Liver (tissue), 7 donors: ENCODE measurements at regions not wholly inside any gene's neighbourhood (a gene's known extent, or its start where the extent isn't known, plus 50 kb on each side); places are given as distances from the start of the nearest gene placed in this dataset.

ENCODE experiments used
- DNase-seq: peaks from one replicate; pipeline ENCODE4 v3.0.0-alpha.2; 2017; ENCODE audit warnings: low spot score
- H3K27ac ChIP-seq, 2 donors: one replicate each; pipeline ENCODE4 v1.7.0; 2013; ENCODE audit warnings: inconsistent platforms in 2 of 2, low read length in 2 of 2, control low read depth in 1 of 2, low read depth in 1 of 2, mild to moderate bottlenecking in 1 of 2
- H3K27me3 ChIP-seq, 4 donors: one replicate each; pipeline versions ENCODE4 v1.6.1 to v1.7.0; 2013; ENCODE audit warnings: low read length in 3 of 4, inconsistent platforms in 1 of 4, mild to moderate bottlenecking in 1 of 4, moderate library complexity in 1 of 4; ENCODE audit not compliant: control insufficient read depth in 4 of 4, insufficient read depth in 4 of 4
- H3K36me3 ChIP-seq, 4 donors: one replicate each; pipeline versions ENCODE4 v1.6.1 to v1.7.0; 2013; ENCODE audit warnings: low read length in 3 of 4, mild to moderate bottlenecking in 3 of 4, low read depth in 1 of 4, moderate library complexity in 1 of 4; ENCODE audit not compliant: control insufficient read depth in 4 of 4, insufficient read depth in 3 of 4
- H3K4me1 ChIP-seq, 4 donors: one replicate each; pipeline versions ENCODE4 v1.6.1 to v1.7.0; 2013; ENCODE audit warnings: low read length in 3 of 4, mild to moderate bottlenecking in 3 of 4, moderate library complexity in 1 of 4; ENCODE audit not compliant: control insufficient read depth in 4 of 4, insufficient read depth in 4 of 4
- H3K4me3 ChIP-seq, 3 donors: one replicate each; pipeline versions ENCODE4 v1.6.1 to v1.7.0; 2013; ENCODE audit warnings: low read length in 3 of 3, control low read depth in 1 of 3, low read depth in 1 of 3, mild to moderate bottlenecking in 1 of 3
- H3K9ac ChIP-seq, 2 donors: one replicate each; pipeline ENCODE4 v1.7.0; 2013; ENCODE audit warnings: low read length in 2 of 2, mild to moderate bottlenecking in 2 of 2, moderate library complexity in 2 of 2, control low read depth in 1 of 2, low read depth in 1 of 2
- H3K9me3 ChIP-seq, 4 donors: one replicate each; pipeline versions ENCODE4 v1.6.1 to v1.7.0; 2013; ENCODE audit warnings: low read length in 3 of 4; ENCODE audit not compliant: control insufficient read depth in 4 of 4
- EGR1 ChIP-seq, 2 donors: IDR thresholded peaks; 2 replicates each; pipeline ENCODE4 v1.6.1; 2016 to 2018; ENCODE audit warnings: antibody characterized with exemption in 2 of 2, low read depth in 2 of 2
- FOXA1 ChIP-seq: IDR thresholded peaks from 2 replicates; pipeline ENCODE4 v1.6.1; 2016; ENCODE audit warnings: antibody characterized with exemption
- FOXA2 ChIP-seq: IDR thresholded peaks from 2 replicates; pipeline ENCODE4 v1.6.1; 2016; ENCODE audit warnings: antibody characterized with exemption
- GABPA ChIP-seq, 2 donors: IDR thresholded peaks in 1 of 2; conservative IDR thresholded peaks in 1 of 2; 2 replicates each; pipeline ENCODE4 v1.6.1; 2016; ENCODE audit warnings: antibody characterized with exemption in 2 of 2, mild to moderate bottlenecking in 1 of 2, moderate library complexity in 1 of 2
- HNF4A ChIP-seq, 2 donors: conservative IDR thresholded peaks; 2 replicates each; pipeline ENCODE4 v1.6.1; 2016; ENCODE audit warnings: antibody characterized with exemption in 2 of 2, mild to moderate bottlenecking in 2 of 2
- HNF4G ChIP-seq: IDR thresholded peaks from 2 replicates; pipeline ENCODE4 v1.6.1; 2016; ENCODE audit warnings: antibody characterized with exemption
- JUND ChIP-seq, 2 donors: IDR thresholded peaks; 2 replicates each; pipeline ENCODE4 v1.6.1; 2016; ENCODE audit warnings: antibody characterized with exemption in 2 of 2
- RAD21 ChIP-seq, 2 donors: IDR thresholded peaks; 2 replicates each; pipeline ENCODE4 v1.6.1; 2016; ENCODE audit warnings: antibody characterized with exemption in 2 of 2, mild to moderate bottlenecking in 2 of 2
- REST ChIP-seq: IDR thresholded peaks from 2 replicates; pipeline ENCODE4 v1.6.1; 2016; ENCODE audit warnings: antibody characterized with exemption, mild to moderate bottlenecking
- SP1 ChIP-seq: IDR thresholded peaks from 2 replicates; pipeline ENCODE4 v1.6.1; 2018; ENCODE audit warnings: antibody characterized with exemption, mild to moderate bottlenecking
- TAF1 ChIP-seq: conservative IDR thresholded peaks from 2 replicates; pipeline ENCODE4 v1.6.1; 2016; ENCODE audit warnings: antibody characterized with exemption, mild to moderate bottlenecking
- YY1 ChIP-seq: IDR thresholded peaks from 2 replicates; pipeline ENCODE4 v1.6.1; 2016; ENCODE audit warnings: antibody characterized with exemption, mild to moderate bottlenecking
- WGBS: extraction: QIAGEN DNeasy Blood & Tissue Kit; methylation state at CpG from one replicate; pipeline ENCODE4 v1.1.7; 2013; 5-methylcytosine and 5-hydroxymethylcytosine counted together
- donor health status: healthy.
- donor health status: healthy.
- donor health status: healthy.
- donor health status: healthy.

- no peak for DNase-seq
- H3K36me3 ChIP-seq: no peaks in the 10 kb centered on the region
- H3K4me1 ChIP-seq: no peaks in the 10 kb centered on the region
- no peak overlapping the region for H3K9ac ChIP-seq
- TF ChIP-seq GABPA (IDR thresholded peaks at IDR 0.05 in 1 of 2, conservative IDR thresholded peaks at IDR 0.05 in 1 of 2): no peak
- TF ChIP-seq REST: no peak
- TF ChIP-seq SP1: no peak
- no peak for TF ChIP-seq JUND (IDR thresholded peaks at IDR 0.05)
- no peak for TF ChIP-seq YY1
- no peak for TF ChIP-seq EGR1 (IDR thresholded peaks at IDR 0.05; ENCODE audit: low read depth in 2 of 2)
- no peak for TF ChIP-seq FOXA1
- WGBS: 76% methylated on average over 11 of the region's 11 CpGs
- H3K27ac ChIP-seq: no peak overlapping the region
- no peak overlapping the region for H3K4me3 ChIP-seq
- H3K27me3 ChIP-seq: no peaks in the 10 kb centered on the region
- H3K9me3 ChIP-seq: no peaks in the 10 kb centered on the region
Observed at GRCh38 chr10:42988517-42989395, 88.1 kb upstream of the RET start.

DNA sequence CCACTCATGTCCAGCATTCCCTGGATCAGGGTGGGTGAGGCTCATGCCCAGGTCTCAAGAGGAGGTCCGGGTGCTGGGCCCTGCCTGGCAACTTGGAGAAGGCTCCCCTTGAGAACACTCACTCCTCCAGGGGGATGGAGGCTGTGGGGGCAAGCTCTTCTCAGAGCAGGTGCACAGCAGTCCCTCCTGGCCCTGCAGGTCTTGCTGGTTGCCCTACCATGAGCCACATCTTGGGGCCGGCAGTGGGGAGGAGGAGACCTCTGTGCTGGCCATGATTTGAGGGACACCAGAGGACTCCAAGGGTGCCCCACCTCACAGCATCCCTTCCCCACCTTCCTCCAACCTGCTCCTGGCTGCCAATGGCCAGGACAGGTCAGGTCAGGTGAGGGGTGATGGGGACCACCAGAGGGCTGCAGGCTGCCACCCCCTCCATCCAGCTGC, 87.4 kb upstream of the RET start:
- H3K4me3 ChIP-seq: no peak overlapping the region
- no peaks in the 10 kb centered on the region for H3K9me3 ChIP-seq
- no peaks in the 10 kb centered on the region for H3K4me1 ChIP-seq
- TF ChIP-seq HNF4G: no peak
- TF ChIP-seq FOXA2: no peak
- no peak overlapping the region for H3K9ac ChIP-seq
- DNase-seq: no peak
- 90% methylated on average over 2 of the region's 2 CpGs for WGBS
- no peak overlapping the region for H3K27ac ChIP-seq
- no peaks in the 10 kb centered on the region for H3K36me3 ChIP-seq
- H3K27me3 ChIP-seq: no peaks in the 10 kb centered on the region

GRCh38 chr10:42990016-42990720, 86.7 kb upstream of the RET start:
- DNase-seq: no peak

More at GRCh38 chr10:42990016-42990720, 86.7 kb upstream of the RET start:
- TF ChIP-seq TAF1 (no peak), REST (no peak), JUND (IDR thresholded peaks at IDR 0.05) (no peak), YY1 (no peak), HNF4A (conservative IDR thresholded peaks at IDR 0.05) (no peak), HNF4G (no peak), GABPA (IDR thresholded peaks at IDR 0.05 in 1 of 2, conservative IDR thresholded peaks at IDR 0.05 in 1 of 2) (no peak), RAD21 (IDR thresholded peaks at IDR 0.05) (no peak), FOXA1 (no peak)
- Histone ChIP-seq H3K27me3 (no peaks in the 10 kb centered on the region), H3K9me3 (no peaks in the 10 kb centered on the region), H3K36me3 (no peaks in the 10 kb centered on the region), H3K4me1 (no peaks in the 10 kb centered on the region), H3K4me3 (no peak overlapping the region), H3K27ac (no peak overlapping the region), H3K9ac (no peak overlapping the region)
- 74% methylated on average over 18 of the region's 18 CpGs for WGBS
